Sciatic nerve (tissue), 2 donors: ENCODE measurements at regions not wholly inside any gene's neighbourhood (a gene's known extent, or its start where the extent isn't known, plus 50 kb on each side); places are given as distances from the start of the nearest gene placed in this dataset.
"Not testable (repeated sequence)": the region's sequence is repeated elsewhere in the genome, so short reads cannot be mapped to it uniquely, and the experiment has no call there.

Experiments
- ATAC-seq: fragments of 200-7000 bp; cut with Tn5 transposase; one replicate; pipeline ENCODE4 v1.9.1; 2020; ENCODE audit warnings: mild to moderate bottlenecking, moderate library complexity
- DNase-seq: peaks from one replicate; pipeline ENCODE4 v3.0.0-alpha.2; 2020; ENCODE audit warnings: low spot score
- intact Hi-C: fragments of 100-400 bp; cut with DNase I; formaldehyde crosslinking; loops from one replicate; pipeline ENCODE4 v1.14.2; 2022
- donor health status: DM: no; HTN: no; CAD: no.
- donor health status: DM: no; HTN: no; CAD: no.

GRCh38 chr16:31581065-31581464, 53.4 kb downstream of the AHSP start:
- intact Hi-C loops, ATAC-seq: not testable (repeated sequence)

GRCh38 chr16:31601737-31602384, 74.2 kb downstream of the AHSP start:
- ATAC-seq, intact Hi-C loops: not testable (repeated sequence)

More at GRCh38 chr16:31581065-31581464, 53.4 kb downstream of the AHSP start:
- DNase-seq, result not testable (repeated sequence)

GRCh38 chr16:31618130-31618529, 90.4 kb downstream of the AHSP start:
- DNase-seq, result no peak
- no peak for ATAC-seq
- intact Hi-C loops, result no loop called here

More at GRCh38 chr16:31601737-31602384, 74.2 kb downstream of the AHSP start:
- DNase-seq, result not testable (repeated sequence)

- ATAC-seq (no peak), DNase-seq (no peak)
- intact Hi-C loops, result no loop called here
Observed at GRCh38 chr16:31636433-31636832, 108.7 kb downstream of the AHSP start.

GRCh38 chr16:31641279-31641678, 113.6 kb downstream of the AHSP start:
- ATAC-seq (no peak), DNase-seq (no peak)
- intact Hi-C loops, result no loop called here

- ATAC-seq, DNase-seq: not testable (repeated sequence)
Observed at GRCh38 chr16:31655674-31656073, 128.0 kb downstream of the AHSP start.

GRCh38 chr16:31664683-31665482, 137.2 kb downstream of the AHSP start:
- intact Hi-C loops, result no loop called here
- no peak for DNase-seq
- no peak for ATAC-seq

More at GRCh38 chr16:31655674-31656073, 128.0 kb downstream of the AHSP start:
- intact Hi-C loops, result not testable (repeated sequence)

GRCh38 chr16:31674686-31675085, 147.0 kb downstream of the AHSP start:
- DNase-seq (no peak), ATAC-seq (no peak)
- intact Hi-C loops, result no loop called here

- no peak for ATAC-seq
- intact Hi-C loops, result no loop called here
- no peak for DNase-seq
Observed at GRCh38 chr16:31676731-31677130, 149.0 kb downstream of the AHSP start.

- DNase-seq (no peak), ATAC-seq (no peak)
- intact Hi-C loops, result no loop called here
Observed at GRCh38 chr16:31678649-31679325, 151.1 kb downstream of the AHSP start.

- intact Hi-C loops, DNase-seq, ATAC-seq: not testable (repeated sequence)
Observed at GRCh38 chr16:31689331-31689730, 161.6 kb downstream of the AHSP start.

- DNase-seq, intact Hi-C loops: not testable (repeated sequence)
Observed at GRCh38 chr16:31692338-31692737, 164.6 kb downstream of the AHSP start.

GRCh38 chr16:31693733-31694132, 166.0 kb downstream of the AHSP start:
- ATAC-seq (no peak), DNase-seq (no peak)
- intact Hi-C loops, result no loop called here

More at GRCh38 chr16:31692338-31692737, 164.6 kb downstream of the AHSP start:
- ATAC-seq, result not testable (repeated sequence)

- no peak for DNase-seq
- no peak for ATAC-seq
- intact Hi-C loops, result no loop called here
Observed at GRCh38 chr16:31694461-31694860, 166.8 kb downstream of the AHSP start.

GRCh38 chr16:31695667-31696066, 168.0 kb downstream of the AHSP start:
- intact Hi-C loops, result no loop called here
- ATAC-seq, result no peak
- no peak for DNase-seq

- DNase-seq (no peak), ATAC-seq (no peak)
- intact Hi-C loops, result no loop called here
Observed at GRCh38 chr16:31696968-31697743, 169.5 kb downstream of the AHSP start.

- DNase-seq (no peak), ATAC-seq (no peak)
- intact Hi-C loops, result no loop called here
Observed at GRCh38 chr16:31697744-31698125, 170.0 kb downstream of the AHSP start.

GRCh38 chr16:31698901-31699300, 171.2 kb downstream of the AHSP start:
- intact Hi-C loops, result no loop called here
- ATAC-seq (no peak), DNase-seq (no peak)

- intact Hi-C loops, result no loop called here
- DNase-seq, result no peak
- no peak for ATAC-seq
Observed at GRCh38 chr16:31699601-31700000, 171.9 kb downstream of the AHSP start.
